ENCODE measurements at regions not wholly inside any gene's neighbourhood (a gene's known extent, or its start where the extent isn't known, plus 50 kb on each side); places are given as distances from the start of the nearest gene placed in this dataset.

GRCh38 chr4:119933606-119934005 lies 133.0 kb downstream of the MAD2L1 start:
- DNase-seq: no peak
- Histone ChIP-seq H3K27me3 (no peaks in the 10 kb centered on the region), H3K36me3 (ENCODE audit: low read depth, missing control alignments) (no peaks in the 10 kb centered on the region), H3K27ac (no peak overlapping the region), H3K9me3 (no peaks in the 10 kb centered on the region), H3K4me3 (no peak overlapping the region), H3K4me1 (peaks cover 2% of the 10 kb centered on the region)
- no peak for TF ChIP-seq CTCF (IDR thresholded peaks at IDR 0.05)
- TF ChIP-seq POLR2A (IDR thresholded peaks at IDR 0.05): no peak
- intact Hi-C loops (cut with DNase I; ENCODE audit: low total_unique reads): no loop called here
- 100% methylated on average over 1 of the region's 1 CpG for WGBS, 2 donors

GRCh38 chr4:119932277-119932676 lies 134.4 kb downstream of the MAD2L1 start:
- TF ChIP-seq POLR2A (IDR thresholded peaks at IDR 0.05): no peak
- no peak for TF ChIP-seq CTCF (IDR thresholded peaks at IDR 0.05)
- Histone ChIP-seq H3K36me3 (ENCODE audit: low read depth, missing control alignments) (no peaks in the 10 kb centered on the region), H3K27ac (no peak overlapping the region), H3K9me3 (no peaks in the 10 kb centered on the region), H3K4me1 (no peaks in the 10 kb centered on the region), H3K4me3 (no peak overlapping the region), H3K27me3 (no peaks in the 10 kb centered on the region)
- intact Hi-C loops (cut with DNase I; ENCODE audit: low total_unique reads): no loop called here
- 82 to 94% methylated on average over 2 of the region's 2 CpGs for WGBS, 2 donors
- no peak for DNase-seq

GRCh38 chr4:119930546-119930945 lies 136.1 kb downstream of the MAD2L1 start:
- intact Hi-C loops (cut with DNase I; ENCODE audit: low total_unique reads): no loop called here
- Histone ChIP-seq H3K27ac (no peak overlapping the region), H3K4me1 (no peaks in the 10 kb centered on the region), H3K36me3 (ENCODE audit: low read depth, missing control alignments) (no peaks in the 10 kb centered on the region), H3K4me3 (no peak overlapping the region), H3K27me3 (no peaks in the 10 kb centered on the region), H3K9me3 (no peaks in the 10 kb centered on the region)
- TF ChIP-seq CTCF (IDR thresholded peaks at IDR 0.05): no peak
- no peak for TF ChIP-seq POLR2A (IDR thresholded peaks at IDR 0.05)
- 71 to 85% methylated on average over 1 of the region's 1 CpG for WGBS, 2 donors
- DNase-seq: no peak

GRCh38 chr4:119921830-119922229 lies 144.8 kb downstream of the MAD2L1 start:
- Histone ChIP-seq H3K36me3 (ENCODE audit: low read depth, missing control alignments) (no peaks in the 10 kb centered on the region), H3K27me3 (no peaks in the 10 kb centered on the region), H3K4me3 (no peak overlapping the region), H3K4me1 (no peaks in the 10 kb centered on the region), H3K9me3 (no peaks in the 10 kb centered on the region), H3K27ac (no peak overlapping the region)
- TF ChIP-seq POLR2A (IDR thresholded peaks at IDR 0.05) (no peak), CTCF (IDR thresholded peaks at IDR 0.05) (no peak)
- intact Hi-C loops (cut with DNase I; ENCODE audit: low total_unique reads): no loop called here
- DNase-seq: no peak
- WGBS, 2 donors: 74 to 86% methylated on average over 4 of the region's 4 CpGs

GRCh38 chr4:119906277-119906676 lies 160.4 kb downstream of the MAD2L1 start:
- no peak for TF ChIP-seq POLR2A (IDR thresholded peaks at IDR 0.05)
- no peak for TF ChIP-seq CTCF (IDR thresholded peaks at IDR 0.05)
- Histone ChIP-seq H3K36me3 (ENCODE audit: low read depth, missing control alignments) (no peaks in the 10 kb centered on the region), H3K27ac (no peak overlapping the region), H3K27me3 (no peaks in the 10 kb centered on the region), H3K4me1 (no peaks in the 10 kb centered on the region), H3K9me3 (no peaks in the 10 kb centered on the region), H3K4me3 (no peak overlapping the region)
- 89 to 97% methylated on average over 6 of the region's 6 CpGs for WGBS, 2 donors
- DNase-seq: no peak
- intact Hi-C loops (cut with DNase I; ENCODE audit: low total_unique reads): no loop called here

Measured in testis (tissue), 2 donors.